Loucy (cell line): ENCODE measurements at regions not wholly inside any gene's neighbourhood (a gene's known extent, or its start where the extent isn't known, plus 50 kb on each side); places are given as distances from the start of the nearest gene placed in this dataset.

Experiments used
- CTCF ChIP-seq: fragments of 200-600 bp; sonication (generic); conservative IDR thresholded peaks from 2 replicates; pipeline ENCODE4 v1.5.1; 2014; ENCODE audit warnings: mild to moderate bottlenecking, antibody characterized with exemption, low read length
- EZH2phosphoT487 ChIP-seq: fragments of 200-600 bp; IDR thresholded peaks from 2 replicates; pipeline ENCODE4 v1.6.1; 2018; ENCODE audit warnings: antibody characterized with exemption, mild to moderate bottlenecking, moderate library complexity, borderline replicate concordance

GRCh38 chr10:127657056-127657455, 79.9 kb upstream of the FOXI2 start:
- TF ChIP-seq CTCF, result no peak
- TF ChIP-seq EZH2phosphoT487, result no peak
